Midbrain (tissue), 1 donor: ENCODE measurements at regions not wholly inside any gene's neighbourhood (a gene's known extent, or its start where the extent isn't known, plus 50 kb on each side); places are given as distances from the start of the nearest gene placed in this dataset.

ENCODE experiments used
- DNase-seq: peaks from one replicate; lab custom pipeline; 2025; lab: John Stamatoyannopoulos, UW

DNA sequence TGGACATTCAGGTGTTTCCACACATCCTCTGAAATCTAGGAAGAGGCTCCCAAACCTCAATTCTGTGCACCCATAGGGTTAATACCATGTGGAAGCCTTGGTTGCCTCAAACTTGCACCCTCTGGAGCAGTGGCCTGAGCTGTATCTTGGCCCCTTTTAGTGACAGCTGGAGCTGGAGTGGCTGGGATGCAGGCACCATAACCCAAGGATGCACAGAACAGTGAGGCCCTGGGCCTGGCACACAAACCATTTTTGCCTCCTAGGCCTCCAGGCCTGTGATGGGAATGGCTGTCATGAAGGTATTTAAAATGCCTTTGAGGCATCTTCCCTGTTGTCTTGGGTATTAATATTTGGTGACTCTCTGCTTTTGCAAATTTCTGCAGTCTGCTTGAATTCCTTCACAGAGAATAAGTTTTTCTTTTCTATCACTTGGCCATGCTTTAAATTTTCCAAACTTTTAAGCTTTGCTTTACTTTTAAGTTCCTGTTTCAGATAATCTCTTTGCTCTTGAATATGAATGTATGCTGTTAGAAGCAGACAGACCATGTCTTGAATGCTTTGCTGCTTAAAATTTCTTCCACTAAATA is 1594.5 kb upstream of the PCDH20 start:
- DNase-seq, result no peak

DNA sequence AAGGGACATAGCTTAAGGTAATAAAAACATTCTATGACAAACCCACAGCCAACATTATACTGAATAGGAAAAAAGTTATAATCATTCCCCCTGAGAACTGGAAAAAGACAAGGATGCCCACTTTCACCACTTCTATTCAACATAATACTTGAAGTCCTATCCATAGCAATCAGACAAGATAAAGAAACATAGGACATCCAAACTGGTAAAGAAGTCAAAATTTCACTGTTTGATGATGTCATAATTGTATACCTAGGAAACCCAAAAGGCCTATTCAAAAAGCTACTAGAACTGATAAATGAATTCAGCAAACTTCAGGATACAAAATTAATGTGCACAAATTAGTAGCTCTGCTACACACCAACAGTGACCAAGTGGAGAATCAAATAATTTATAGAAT is 1590.0 kb upstream of the PCDH20 start:
- no peak for DNase-seq

DNA sequence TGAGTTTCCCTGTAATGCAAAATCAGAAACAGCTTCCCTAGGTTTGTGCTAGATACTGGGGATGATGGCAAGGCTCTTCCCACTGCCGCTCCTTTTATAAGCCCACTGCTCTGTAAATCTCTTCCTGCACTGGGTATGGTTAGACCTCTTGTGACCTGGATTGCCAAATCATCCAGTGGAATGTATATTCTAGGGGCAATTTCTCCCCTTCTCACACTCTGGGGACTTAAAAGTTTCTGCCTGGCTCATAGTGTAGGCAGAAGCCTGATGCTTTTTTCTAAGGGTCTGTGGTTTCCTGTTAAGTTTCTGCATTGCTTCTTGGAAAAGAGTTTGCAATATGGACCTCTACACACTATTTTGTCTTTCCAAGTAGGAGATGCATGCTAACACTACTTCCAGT is 1582.0 kb upstream of the PCDH20 start:
- DNase-seq, result no peak

DNA sequence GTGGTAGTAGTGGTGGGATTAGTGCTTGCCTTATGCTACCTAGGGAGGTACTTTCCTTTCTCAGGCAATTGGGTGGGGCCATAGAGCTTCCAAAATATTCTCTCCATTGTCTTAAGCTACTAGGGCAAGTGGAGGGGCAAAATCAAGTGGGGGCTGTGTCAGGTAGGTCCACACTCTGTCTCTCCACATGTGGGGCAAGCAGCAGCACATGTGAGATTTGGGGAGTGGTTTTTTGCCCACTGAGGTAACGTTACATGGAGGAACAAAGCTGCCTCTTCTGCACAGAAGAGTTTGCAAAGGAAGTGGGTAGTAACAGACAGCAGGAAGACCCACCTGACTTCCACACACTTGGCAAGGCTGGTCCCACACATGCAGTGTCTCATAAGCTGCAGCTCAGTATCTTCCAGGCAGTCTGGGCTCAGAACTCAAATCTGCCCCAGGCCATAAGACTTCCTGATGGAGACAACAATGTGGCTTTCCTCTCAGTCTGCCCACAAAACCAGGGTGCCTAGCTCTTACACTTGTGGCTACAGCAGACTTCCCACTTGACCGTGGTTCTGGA is 1581.5 kb upstream of the PCDH20 start:
- DNase-seq, result no peak

DNA sequence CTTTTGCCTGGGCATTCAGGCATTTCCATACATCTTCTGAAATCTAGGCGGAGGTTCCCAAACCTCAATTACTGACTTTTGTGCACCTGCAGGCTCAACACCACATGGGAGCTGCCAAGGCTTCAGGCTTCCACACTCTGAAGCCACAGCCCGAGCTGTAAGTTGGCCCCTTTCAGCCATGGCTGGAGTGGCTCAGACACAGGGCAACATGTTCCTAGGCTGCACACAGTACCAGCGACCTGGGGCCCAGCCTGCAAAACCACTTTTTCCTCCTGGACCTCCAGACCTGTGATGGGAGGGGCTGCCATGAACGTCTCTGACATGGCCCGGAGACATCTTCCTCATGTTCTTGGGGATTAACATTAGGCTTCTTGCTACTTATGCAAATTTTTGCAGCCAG is 1558.2 kb upstream of the PCDH20 start:
- DNase-seq, result no peak

DNA sequence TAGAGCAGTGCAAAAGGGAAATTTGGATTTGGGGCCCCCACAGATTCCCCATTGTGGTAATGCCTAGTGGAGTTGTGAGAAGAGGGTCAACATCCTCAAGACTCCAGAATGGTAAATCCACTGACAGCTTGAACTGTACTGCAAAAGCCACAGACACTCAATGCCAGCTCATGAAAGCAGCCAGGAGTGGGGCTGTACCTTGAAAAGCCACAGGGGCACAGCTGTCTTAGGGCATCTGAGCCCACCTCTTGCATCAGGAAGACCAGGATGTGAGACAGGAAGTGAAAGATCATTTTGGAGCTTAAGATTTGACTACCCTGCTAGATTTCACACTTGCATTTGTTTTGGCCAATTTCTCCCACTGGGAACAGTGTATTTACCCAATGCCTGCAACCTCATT is 1548.9 kb upstream of the PCDH20 start:
- no peak for DNase-seq

DNA sequence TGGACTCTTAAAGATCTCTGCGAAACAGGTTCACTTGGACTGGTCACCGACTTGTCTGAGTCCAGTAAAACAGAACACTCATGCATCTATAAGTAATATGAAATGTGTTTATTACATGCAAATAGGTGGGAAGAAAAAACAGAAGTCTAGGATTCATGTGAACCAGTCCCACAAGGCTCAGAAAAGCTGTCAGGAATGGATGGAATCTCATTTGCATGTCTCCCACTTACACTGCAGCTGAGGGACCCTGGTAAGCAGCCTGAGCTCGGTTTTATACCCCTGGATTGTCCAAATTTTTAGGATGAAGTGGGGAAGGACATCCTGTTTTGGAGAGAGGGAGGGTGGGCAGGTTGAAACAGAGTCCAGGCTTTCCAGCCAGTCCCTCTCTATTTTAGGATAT is 1545.1 kb upstream of the PCDH20 start:
- no peak for DNase-seq

DNA sequence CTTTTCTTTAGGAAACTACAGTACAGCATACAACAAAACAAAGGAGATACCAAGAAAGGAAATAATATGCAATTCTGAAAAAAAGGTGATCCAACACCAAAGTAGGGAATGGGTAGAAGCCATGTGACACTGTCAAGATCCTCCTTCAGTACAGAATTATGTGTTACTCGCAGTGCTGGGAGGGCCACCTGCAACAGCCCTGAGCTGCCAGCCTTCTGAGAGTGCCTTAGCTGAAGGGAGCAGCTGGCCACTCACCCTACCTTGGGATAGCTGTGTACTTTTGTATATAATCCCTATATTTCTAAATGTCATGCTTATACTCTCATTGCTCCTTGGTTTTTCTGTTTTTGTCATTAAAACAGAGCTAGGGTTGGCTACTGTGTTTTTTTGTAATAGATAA is 1518.2 kb upstream of the PCDH20 start:
- no peak for DNase-seq

DNA sequence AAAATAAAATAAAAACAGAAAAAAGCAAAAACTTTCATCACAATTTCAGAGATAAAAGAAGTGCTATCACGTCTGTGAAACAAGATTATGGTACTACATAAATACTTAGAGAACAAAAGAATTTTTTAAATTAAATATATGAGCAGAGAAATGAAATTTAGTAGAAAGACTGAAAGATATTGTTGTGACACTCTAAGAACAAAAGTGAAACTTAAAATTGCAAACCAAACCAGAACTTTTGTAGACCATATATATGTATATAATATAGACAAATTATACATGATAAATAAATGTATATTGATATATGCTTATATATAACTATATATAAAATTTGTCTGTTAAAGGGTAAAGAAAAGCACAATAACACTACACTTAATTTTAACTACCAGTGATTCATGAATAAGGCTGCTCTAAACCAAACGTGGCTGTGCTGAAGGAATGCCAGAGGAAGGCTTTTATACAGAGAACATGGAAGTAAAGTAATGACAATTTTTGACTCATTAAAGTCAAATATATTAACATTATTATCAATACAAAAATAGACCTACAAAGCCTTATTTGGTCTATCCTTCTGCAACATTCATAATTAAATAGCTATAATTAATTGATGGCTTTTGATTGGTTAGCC is 1516.7 kb upstream of the PCDH20 start:
- no peak for DNase-seq

DNA sequence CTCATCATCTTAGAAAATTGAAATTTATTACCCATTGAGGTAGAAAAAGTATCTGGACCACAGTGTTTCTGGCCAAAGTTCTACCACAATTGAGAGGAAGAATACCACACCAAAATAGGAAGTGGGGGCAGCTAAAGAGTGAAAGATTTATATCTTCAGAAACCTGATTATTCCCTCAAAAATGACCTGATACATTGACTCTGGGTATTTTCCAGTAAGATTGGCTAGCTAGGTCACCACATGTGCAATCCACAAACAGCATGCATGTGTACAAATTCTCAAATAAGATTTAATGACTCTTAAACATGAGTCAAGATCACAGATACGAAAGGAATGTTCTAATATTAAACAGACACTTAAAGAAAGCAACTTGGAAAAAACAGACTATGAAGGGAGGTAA is 1516.2 kb upstream of the PCDH20 start:
- DNase-seq, result no peak

DNA sequence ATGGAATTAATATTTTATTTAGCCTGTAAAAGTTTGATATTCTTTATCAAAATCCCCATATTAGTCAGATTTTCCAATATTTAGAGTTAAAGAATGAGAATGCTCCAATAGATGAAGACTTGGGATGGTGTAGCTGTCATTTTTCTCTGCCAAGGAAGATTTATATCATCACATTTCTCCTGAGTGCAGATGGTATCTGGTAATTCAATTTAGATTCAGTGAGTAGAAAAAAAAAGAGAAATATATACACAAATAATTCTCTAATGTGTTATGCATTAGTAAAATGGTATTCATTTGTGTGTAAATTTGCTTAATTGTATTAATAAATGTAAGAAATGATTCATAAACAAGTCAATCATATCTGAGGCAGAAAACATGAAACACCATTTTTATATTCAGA is 1508.7 kb upstream of the PCDH20 start:
- no peak for DNase-seq

DNA sequence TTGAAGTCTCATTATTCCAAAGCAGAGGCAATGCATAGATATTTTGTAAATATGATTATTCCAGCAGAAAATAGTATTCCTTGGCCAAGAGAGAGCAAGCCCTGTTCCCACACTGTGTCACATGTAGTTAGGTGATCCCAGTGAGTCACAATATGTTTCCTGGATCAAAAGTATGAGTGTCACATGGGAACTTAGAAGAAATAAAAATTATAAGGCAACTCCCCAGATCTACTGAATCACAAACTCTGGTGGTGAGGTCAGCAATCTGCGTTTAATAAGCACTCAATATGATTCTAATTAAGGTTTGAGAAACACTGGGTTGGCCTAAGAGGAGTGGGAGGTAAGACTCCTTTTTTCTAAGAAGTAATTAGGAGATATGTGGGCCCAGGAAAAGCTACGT is 1504.5 kb upstream of the PCDH20 start:
- no peak for DNase-seq

DNA sequence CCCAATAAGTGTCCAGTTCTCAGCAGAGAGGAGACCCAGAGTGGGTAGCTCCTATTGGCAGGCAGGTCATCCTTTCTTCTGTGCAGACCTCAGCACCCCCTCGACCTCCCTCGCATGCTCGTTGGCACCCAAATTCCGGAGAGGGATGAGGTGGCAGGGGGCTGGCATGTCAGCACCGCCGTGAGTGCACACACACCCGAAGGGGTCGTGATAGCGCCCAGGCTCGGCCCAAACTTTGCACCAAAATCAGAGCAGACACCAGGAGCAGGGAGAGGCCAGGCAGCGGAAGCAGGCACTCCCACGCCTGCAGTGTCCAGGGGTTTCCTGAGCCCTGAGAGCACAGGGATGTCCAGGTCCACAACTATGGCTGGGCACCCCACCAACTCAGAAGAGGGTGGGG is 1503.8 kb upstream of the PCDH20 start:
- no peak for DNase-seq

DNA sequence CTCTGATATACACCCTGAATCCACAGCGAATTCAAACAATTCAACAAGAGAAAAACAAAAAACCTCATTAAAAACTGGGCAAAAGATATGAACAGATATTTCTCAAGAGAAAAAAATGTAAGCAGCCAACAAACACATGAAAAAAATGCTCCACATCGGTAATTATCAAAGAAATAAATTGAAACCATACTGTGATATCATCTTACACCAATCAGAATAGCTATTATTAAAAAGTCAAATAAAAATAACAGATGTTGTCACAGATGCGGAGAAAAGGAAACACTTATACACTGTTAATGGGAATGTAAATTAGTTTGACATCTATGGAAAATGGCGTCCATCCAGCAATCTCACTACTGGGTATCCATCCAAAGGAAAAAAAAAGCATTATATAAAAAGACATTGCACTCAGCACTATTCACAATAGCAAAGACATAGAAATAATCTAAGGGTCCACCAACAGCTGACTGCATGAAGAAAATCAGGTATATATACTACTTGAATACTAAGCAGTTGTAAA is 1495.0 kb upstream of the PCDH20 start:
- no peak for DNase-seq

DNA sequence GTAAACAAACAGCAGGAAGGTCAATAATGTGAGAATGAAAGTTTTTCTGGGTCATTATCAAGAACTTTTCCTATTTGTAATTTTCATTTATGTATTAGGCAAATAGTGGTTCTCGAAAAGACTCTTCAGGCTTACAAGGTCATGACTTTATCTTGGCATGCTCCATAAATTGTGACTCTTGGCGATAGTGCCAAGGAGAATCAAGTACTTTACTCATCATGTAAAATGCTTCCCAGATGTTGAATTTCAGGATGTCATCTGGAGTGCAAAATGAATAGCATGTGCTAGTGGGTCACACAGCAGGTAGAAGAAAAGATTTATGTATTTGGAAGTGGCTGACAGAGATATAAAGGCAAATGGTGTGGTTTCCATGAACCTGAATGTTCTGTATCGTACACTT is 1492.7 kb upstream of the PCDH20 start:
- no peak for DNase-seq

DNA sequence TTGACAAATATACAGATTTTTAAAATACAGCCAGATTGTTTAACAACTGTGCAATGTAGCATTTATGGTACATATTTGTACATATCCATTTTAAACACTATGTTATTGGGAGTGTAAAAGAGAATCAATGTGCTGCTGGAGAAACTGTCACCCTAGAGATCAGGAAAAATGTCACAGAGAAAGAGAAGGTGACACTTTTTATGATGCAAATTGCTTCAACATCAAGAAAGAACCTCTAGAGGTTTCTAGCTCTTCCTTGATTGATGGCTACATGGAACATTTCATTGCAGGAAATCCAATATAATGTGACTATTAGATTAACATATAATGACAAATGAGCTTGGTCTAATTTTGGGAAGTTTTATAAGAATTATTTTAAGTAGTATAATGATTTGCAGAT is 1491.2 kb upstream of the PCDH20 start:
- no peak for DNase-seq

DNA sequence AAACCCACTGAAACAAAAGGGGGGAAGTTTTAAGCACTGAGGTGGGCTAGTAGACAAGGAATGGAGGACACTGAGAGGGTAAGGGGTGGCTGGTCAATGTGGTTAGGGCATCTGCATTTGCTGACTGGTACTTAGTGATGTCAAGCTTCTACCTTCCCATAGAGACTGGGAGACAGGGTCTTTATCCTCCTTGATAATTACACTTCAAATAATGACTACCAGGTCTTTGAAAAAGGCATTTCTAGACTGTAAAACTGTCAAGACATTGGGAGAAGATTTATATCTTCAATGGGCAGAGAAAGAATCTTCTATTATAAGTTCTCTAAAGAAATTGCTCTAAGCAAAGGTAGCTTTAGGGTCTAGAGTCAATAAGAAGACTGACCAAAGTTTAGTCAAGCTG is 1490.8 kb upstream of the PCDH20 start:
- DNase-seq, result no peak

DNA sequence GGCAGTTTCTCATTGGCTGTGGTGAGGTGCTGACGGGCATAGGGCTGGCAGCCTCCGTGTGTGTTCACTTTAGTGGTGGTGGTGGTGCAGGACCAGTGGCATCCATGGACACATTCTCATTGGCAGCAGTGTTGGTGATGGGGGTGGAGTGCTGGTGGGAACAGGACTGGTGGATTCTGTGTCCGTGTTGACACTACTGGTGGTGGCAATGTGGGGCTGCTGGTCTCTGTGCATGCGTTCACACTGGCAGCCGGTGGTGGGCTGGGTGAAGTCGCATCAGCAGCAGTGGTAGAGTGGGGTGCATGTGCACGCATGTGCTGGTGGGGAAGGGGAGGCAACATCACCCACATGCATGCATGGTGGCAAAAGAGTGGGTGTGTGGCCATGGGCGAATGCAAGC is 1471.4 kb upstream of the PCDH20 start:
- no peak for DNase-seq

DNA sequence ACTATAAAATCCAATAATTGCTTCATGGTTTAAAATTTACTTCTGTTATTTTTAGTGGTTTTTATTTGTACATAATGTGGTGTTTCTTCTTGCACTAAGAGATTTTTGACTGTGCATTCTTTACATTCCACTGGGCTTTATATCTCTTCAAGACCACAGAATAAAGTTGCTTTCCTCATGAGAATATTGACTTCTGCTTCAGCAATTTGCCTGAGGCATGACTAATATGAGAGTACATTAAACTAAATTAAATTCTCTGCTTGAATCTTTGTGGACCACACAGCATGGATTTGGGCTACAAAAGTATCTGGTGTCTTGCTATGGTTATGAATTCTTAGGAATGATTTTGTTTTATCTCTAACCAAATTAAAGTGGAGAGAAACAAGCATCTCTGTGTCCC is 1463.4 kb upstream of the PCDH20 start:
- no peak for DNase-seq

DNA sequence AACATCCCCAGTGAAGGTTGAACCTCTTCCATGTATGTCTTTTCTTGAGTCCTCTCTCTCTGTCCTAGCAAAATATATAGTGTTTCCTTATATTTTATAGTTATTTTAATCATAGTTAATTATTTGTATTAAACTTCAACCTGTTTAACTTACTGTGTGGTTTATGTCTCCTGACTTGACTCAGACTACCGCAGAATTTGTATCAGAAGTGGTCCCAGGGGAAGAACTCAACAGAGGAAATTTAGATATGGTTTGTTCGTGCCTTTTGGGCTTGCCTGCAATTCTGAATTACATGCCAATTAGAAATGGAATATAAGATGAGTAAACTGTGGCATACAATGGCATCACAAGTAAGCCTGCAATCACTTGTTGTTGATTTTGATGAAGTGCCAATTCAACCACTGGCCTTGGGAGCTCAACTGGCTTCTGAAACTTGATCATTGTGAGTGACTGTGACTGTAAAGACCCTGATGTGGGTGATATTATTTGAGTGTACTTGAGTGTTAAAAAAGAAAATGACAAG is 1459.5 kb upstream of the PCDH20 start:
- no peak for DNase-seq

DNA sequence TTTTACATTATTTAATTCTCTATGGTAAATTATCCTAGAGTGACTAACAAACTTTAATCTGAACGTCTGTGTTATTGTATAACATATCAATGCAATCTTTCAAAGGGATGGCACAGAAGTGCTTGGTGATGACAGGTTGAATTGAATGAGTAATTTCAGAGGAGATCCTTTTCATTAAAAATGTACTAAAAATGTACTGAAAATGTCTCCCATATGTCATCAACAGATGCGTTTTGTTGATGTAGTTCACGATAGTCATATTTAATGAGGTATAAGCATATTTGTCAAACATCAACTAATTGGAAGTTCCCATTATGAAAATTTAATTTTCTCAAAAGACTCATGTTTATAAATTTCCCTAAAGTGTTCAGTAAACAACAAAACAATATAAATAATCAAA is 1434.7 kb upstream of the PCDH20 start:
- no peak for DNase-seq

DNA sequence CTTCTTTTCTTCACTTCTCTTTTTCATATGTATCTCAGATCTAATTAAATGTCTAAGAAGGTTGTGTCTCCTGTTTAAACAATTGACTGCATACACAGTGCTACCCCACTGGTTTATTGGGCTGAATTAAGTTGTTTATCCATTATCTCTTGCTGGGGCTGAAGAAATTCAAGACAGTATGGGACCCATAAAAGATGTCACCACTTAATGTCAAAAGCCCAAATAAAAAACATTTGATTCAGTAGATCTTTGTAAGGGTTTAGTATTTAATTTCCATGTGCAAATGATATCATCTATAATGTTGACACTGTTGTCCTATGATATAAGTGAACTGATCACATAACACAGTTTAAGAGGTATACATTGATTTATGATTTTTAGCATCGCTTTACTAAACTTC is 1431.9 kb upstream of the PCDH20 start:
- no peak for DNase-seq

DNA sequence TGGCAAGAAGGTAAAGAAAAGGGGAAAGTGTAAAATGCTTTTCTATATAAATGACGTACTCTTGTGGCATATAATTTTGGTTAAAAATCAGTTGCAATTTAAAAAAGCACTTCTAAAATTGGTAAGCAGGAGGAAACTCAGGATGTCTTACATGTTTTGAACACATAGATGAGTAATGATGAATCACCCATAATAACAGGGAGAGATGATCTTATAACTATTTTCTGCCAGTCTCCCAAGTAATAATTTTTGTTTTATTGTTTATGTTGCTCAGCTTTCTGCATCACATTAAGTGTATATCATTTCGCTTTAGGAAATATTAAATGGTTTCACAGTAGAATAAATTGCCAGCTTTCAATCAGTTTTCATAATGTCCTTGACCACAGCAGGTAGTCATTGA is 1430.7 kb upstream of the PCDH20 start:
- no peak for DNase-seq

DNA sequence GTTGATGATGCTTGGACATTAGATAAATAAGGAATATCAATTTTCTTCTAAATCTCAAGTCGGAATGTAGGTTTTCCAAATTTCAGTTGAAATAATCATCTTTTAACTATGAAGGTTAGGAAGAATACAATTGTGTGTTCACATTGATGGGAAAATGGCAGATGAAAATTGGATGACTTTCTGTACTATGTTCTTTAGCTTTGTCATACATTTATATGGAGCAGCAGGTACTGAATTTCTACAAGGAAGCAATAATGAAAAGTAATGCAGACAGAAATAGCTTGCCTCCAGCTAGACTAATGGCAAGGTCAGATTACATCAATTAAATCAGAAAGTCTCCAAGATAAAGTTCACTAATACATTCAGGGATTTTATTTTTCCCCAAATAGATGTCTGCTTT is 1423.7 kb upstream of the PCDH20 start:
- no peak for DNase-seq
